ENCODE measurements at regions not wholly inside any gene's neighbourhood (a gene's known extent, or its start where the extent isn't known, plus 50 kb on each side); places are given as distances from the start of the nearest gene placed in this dataset.
"Not testable (repeated sequence)": the region's sequence is repeated elsewhere in the genome, so short reads cannot be mapped to it uniquely, and the experiment has no call there.

GRCh38 chr4:26059391-26060154, 145.6 kb downstream of the SMIM20 start:
- TF ChIP-seq CTCF (conservative IDR thresholded peaks at IDR 0.05; ENCODE audit: low read depth, low read length), result no peak
- no peak overlapping the region for H3K4me3 ChIP-seq (ENCODE audit: low read depth, low read length)
- DNase-seq (ENCODE audit: low read depth), result no peak

- no peak for DNase-seq (ENCODE audit: low read depth)
- H3K4me3 ChIP-seq (ENCODE audit: low read depth, low read length), result no peak overlapping the region
- no peak for TF ChIP-seq CTCF (conservative IDR thresholded peaks at IDR 0.05; ENCODE audit: low read depth, low read length)
Measured at GRCh38 chr4:26060286-26060685, 146.3 kb downstream of the SMIM20 start.

GRCh38 chr4:26061248-26061986, 147.4 kb downstream of the SMIM20 start:
- DNase-seq (ENCODE audit: low read depth), result peak; percentile 79
- peak; percentile 85 for TF ChIP-seq CTCF (conservative IDR thresholded peaks at IDR 0.05; ENCODE audit: low read depth, low read length)
- H3K4me3 ChIP-seq (ENCODE audit: low read depth, low read length), result no peak overlapping the region

GRCh38 chr4:26062215-26062614, 148.2 kb downstream of the SMIM20 start:
- no peak for TF ChIP-seq CTCF (conservative IDR thresholded peaks at IDR 0.05; ENCODE audit: low read depth, low read length)
- H3K4me3 ChIP-seq (ENCODE audit: low read depth, low read length), result no peak overlapping the region
- no peak for DNase-seq (ENCODE audit: low read depth)

- not testable (repeated sequence) for H3K4me3 ChIP-seq (ENCODE audit: low read depth, low read length); DNase-seq (ENCODE audit: low read depth)
Measured at GRCh38 chr4:26064009-26064408, 150.0 kb downstream of the SMIM20 start.

- TF ChIP-seq CTCF (conservative IDR thresholded peaks at IDR 0.05; ENCODE audit: low read depth, low read length), result no peak
- no peak overlapping the region for H3K4me3 ChIP-seq (ENCODE audit: low read depth, low read length)
- DNase-seq (ENCODE audit: low read depth), result no peak
Measured at GRCh38 chr4:26065833-26066232, 151.8 kb downstream of the SMIM20 start.

GRCh38 chr4:26067035-26067434, 153.0 kb downstream of the SMIM20 start:
- H3K4me3 ChIP-seq (ENCODE audit: low read depth, low read length), result no peak overlapping the region
- no peak for DNase-seq (ENCODE audit: low read depth)
- TF ChIP-seq CTCF (conservative IDR thresholded peaks at IDR 0.05; ENCODE audit: low read depth, low read length), result no peak

All from choroid plexus epithelial cell (primary cell).